Spleen (tissue), 7 donors: ENCODE measurements at regions not wholly inside any gene's neighbourhood (a gene's known extent, or its start where the extent isn't known, plus 50 kb on each side); places are given as distances from the start of the nearest gene placed in this dataset.

Source experiments
- POLR2A ChIP-seq, 3 donors: fragments of 450-650 bp; IDR thresholded peaks; one replicate each; pipeline ENCODE4 v1.5.1; 2017; ENCODE audit warnings: antibody characterized with exemption in 3 of 3, mild to moderate bottlenecking in 1 of 3
- POLR2AphosphoS5 ChIP-seq, 3 donors: sonication (generic); formaldehyde crosslinking; IDR thresholded peaks; one replicate each; pipeline ENCODE4 v1.5.1; 2017; ENCODE audit warnings: antibody characterized with exemption in 3 of 3
- TF ChIP-seq, protein P1 (sequence below), 11 experiments: fragments of 200-600 bp in 7 of 11; fragments of 450-650 bp in 4 of 11; sonication (generic) in 4 of 11; IDR thresholded peaks in 8 of 11; conservative IDR thresholded peaks in 3 of 11; 1 replicate in 7 of 11; 2 replicates in 4 of 11; pipeline versions ENCODE4 v1.4.0 to v1.8.0; 2016 to 2021; ENCODE audit warnings: antibody characterized with exemption in 11 of 11, inconsistent platforms in 4 of 11, mild to moderate bottlenecking in 1 of 11
- donor health status: DM: no; HTN: no; CAD: no; lungs with moderate emphysema.
- donor health status: DM: no; HTN: no; CAD: no.
- donor health status: DM: no; HTN: no; CAD: no.

DNA sequence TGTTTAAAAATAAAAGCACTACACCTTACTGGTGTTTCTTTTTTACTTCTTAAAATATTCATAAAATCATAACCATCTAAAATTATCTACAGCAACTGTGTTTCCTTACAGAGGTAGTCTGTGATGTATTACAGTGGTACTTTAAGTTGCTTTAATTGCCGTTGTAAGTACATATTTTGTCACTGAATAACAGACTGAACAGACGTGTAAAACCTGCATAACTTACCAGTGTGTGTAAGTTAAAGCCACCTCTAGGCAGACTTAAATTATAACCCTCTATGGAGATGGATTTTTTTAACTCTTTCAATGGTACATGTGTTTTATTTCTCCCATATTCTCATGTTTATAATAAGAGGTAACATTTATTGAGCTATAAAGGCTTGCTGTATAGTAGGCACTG is 166.8 kb downstream of the NR4A2 start:
- TF ChIP-seq, protein P1, sequence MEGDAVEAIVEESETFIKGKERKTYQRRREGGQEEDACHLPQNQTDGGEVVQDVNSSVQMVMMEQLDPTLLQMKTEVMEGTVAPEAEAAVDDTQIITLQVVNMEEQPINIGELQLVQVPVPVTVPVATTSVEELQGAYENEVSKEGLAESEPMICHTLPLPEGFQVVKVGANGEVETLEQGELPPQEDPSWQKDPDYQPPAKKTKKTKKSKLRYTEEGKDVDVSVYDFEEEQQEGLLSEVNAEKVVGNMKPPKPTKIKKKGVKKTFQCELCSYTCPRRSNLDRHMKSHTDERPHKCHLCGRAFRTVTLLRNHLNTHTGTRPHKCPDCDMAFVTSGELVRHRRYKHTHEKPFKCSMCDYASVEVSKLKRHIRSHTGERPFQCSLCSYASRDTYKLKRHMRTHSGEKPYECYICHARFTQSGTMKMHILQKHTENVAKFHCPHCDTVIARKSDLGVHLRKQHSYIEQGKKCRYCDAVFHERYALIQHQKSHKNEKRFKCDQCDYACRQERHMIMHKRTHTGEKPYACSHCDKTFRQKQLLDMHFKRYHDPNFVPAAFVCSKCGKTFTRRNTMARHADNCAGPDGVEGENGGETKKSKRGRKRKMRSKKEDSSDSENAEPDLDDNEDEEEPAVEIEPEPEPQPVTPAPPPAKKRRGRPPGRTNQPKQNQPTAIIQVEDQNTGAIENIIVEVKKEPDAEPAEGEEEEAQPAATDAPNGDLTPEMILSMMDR (IDR thresholded peaks at IDR 0.05 in 8 of 11, conservative IDR thresholded peaks at IDR 0.05 in 3 of 11) = no peak
- TF ChIP-seq POLR2AphosphoS5 (IDR thresholded peaks at IDR 0.05) (no peak), POLR2A (IDR thresholded peaks at IDR 0.05) (no peak)
